GM06990 (cell line): ENCODE measurements at regions not wholly inside any gene's neighbourhood (a gene's known extent, or its start where the extent isn't known, plus 50 kb on each side); places are given as distances from the start of the nearest gene placed in this dataset.

Experiments used
- DNase-seq: peaks from one replicate; pipeline ENCODE4 v3.0.0-alpha.2; 2011; ENCODE audit not compliant: insufficient read length; ENCODE audit errors: extremely low read depth
- H3K27me3 ChIP-seq: replicated peaks from 2 replicates; pipeline ENCODE4 v1.6.0; 2011; ENCODE audit warnings: low read length; ENCODE audit not compliant: control insufficient read depth, insufficient read depth
- H3K36me3 ChIP-seq: 2 replicates; pipeline ENCODE4 v1.5.1; 2011; ENCODE audit warnings: low read length; ENCODE audit not compliant: control insufficient read depth, insufficient read depth
- H3K4me3 ChIP-seq: replicated peaks from 2 replicates; pipeline ENCODE4 v1.5.1; 2011; ENCODE audit warnings: low read depth, mild to moderate bottlenecking, control low read depth, low read length
- TF ChIP-seq, protein P1 (sequence below): IDR thresholded peaks from 2 replicates; pipeline ENCODE4 v1.5.1; 2011; ENCODE audit warnings: low read length, control low read depth, mild to moderate bottlenecking, inconsistent platforms; ENCODE audit not compliant: insufficient read depth, poor library complexity, severe bottlenecking

- no peaks in the 10 kb centered on the region; the same call in none of the 2 replicates for H3K27me3 ChIP-seq
- no peaks in the 10 kb centered on the region for H3K36me3 ChIP-seq
- no peak for DNase-seq
- no peak overlapping the region for H3K4me3 ChIP-seq
- TF ChIP-seq, protein P1, sequence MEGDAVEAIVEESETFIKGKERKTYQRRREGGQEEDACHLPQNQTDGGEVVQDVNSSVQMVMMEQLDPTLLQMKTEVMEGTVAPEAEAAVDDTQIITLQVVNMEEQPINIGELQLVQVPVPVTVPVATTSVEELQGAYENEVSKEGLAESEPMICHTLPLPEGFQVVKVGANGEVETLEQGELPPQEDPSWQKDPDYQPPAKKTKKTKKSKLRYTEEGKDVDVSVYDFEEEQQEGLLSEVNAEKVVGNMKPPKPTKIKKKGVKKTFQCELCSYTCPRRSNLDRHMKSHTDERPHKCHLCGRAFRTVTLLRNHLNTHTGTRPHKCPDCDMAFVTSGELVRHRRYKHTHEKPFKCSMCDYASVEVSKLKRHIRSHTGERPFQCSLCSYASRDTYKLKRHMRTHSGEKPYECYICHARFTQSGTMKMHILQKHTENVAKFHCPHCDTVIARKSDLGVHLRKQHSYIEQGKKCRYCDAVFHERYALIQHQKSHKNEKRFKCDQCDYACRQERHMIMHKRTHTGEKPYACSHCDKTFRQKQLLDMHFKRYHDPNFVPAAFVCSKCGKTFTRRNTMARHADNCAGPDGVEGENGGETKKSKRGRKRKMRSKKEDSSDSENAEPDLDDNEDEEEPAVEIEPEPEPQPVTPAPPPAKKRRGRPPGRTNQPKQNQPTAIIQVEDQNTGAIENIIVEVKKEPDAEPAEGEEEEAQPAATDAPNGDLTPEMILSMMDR: no peak
Measured at GRCh38 chr21:33133892-33134291, 64.0 kb downstream of the OLIG1 start.

- Histone ChIP-seq H3K36me3 (no peaks in the 10 kb centered on the region), H3K4me3 (no peak overlapping the region), H3K27me3 (no peaks in the 10 kb centered on the region; the same call in none of the 2 replicates)
- TF ChIP-seq, protein P1: no peak
- no peak for DNase-seq
Measured at GRCh38 chr21:33135925-33136324, 66.0 kb downstream of the OLIG1 start.

DNA sequence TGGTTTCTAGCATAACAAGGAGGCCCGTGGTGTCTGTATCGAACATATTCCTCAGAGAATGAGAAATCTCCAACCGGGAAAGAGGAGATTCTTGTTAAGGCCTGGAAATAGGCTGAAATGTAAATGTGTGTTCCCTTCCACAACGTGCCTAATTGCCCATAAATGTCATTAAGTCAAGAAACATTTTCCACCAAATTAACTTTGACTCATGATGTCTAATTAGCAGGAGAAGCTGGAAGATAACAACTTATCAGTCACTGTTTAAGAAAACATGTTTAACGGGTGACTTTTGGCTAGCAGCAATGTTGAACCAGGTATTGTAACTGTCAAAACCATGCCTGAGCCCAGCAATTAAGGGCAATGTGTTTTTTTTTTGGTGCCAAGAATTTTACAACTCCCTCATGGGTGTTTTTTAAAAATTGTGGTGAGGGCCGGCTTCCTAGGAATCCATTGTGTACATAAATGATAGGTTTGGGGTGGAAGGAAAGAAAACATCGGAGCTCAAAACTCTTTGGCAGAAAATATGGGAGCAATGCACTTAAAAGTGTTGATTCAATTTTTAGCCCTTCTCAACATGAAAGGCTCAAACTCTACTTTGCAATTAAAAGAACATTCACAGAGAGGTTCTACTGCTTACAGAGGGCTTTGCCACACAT, 67.0 kb downstream of the OLIG1 start:
- Histone ChIP-seq H3K36me3 (no peaks in the 10 kb centered on the region), H3K27me3 (no peaks in the 10 kb centered on the region; the same call in none of the 2 replicates), H3K4me3 (no peak overlapping the region)
- TF ChIP-seq, protein P1: no peak
- no peak for DNase-seq

DNA sequence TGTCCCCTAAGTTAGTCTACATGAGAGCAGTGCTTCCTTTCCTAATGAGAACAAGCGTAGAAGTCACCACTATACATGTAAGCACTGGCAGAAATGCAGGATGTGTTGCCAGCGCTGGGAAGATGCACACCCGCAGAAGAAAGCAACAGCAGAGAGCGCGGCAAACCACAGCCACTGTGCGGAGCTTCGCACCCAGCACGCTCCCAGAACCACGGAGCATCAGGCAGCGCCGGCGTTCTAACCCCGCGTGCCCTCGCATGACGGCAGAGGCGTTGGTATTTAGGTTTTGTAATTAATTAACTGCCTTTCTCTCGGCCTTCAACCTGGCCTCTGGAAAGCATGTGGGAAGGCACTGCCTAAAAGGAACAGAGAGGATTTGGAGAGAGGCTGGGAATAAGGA, 69.1 kb downstream of the OLIG1 start:
- Histone ChIP-seq H3K36me3 (no peaks in the 10 kb centered on the region), H3K27me3 (no peaks in the 10 kb centered on the region; the same call in none of the 2 replicates), H3K4me3 (no peak overlapping the region)
- no peak for DNase-seq
- TF ChIP-seq, protein P1: no peak

- DNase-seq: no peak
- Histone ChIP-seq H3K27me3 (no peaks in the 10 kb centered on the region; the same call in none of the 2 replicates), H3K4me3 (no peak overlapping the region), H3K36me3 (no peaks in the 10 kb centered on the region)
- TF ChIP-seq, protein P1: no peak
Measured at GRCh38 chr21:33140288-33140687, 70.3 kb downstream of the OLIG1 start.
